Urinary bladder (tissue), 3 donors: ENCODE measurements at regions not wholly inside any gene's neighbourhood (a gene's known extent, or its start where the extent isn't known, plus 50 kb on each side); places are given as distances from the start of the nearest gene placed in this dataset.
"Not testable (repeated sequence)": the region's sequence is repeated elsewhere in the genome, so short reads cannot be mapped to it uniquely, and the experiment has no call there.

Experiments
- DNase-seq: peaks from one replicate; pipeline ENCODE4 v3.0.0-alpha.2; 2015; ENCODE audit errors: extremely low spot score
- H3K27ac ChIP-seq: one replicate; pipeline ENCODE4 v1.5.1; 2013; ENCODE audit warnings: low read depth, mild to moderate bottlenecking, moderate library complexity
- H3K36me3 ChIP-seq: one replicate; pipeline ENCODE4 v1.6.1; 2013; ENCODE audit warnings: mild to moderate bottlenecking, moderate library complexity; ENCODE audit not compliant: insufficient read depth
- H3K4me1 ChIP-seq: one replicate; pipeline ENCODE4 v1.6.1; 2013; ENCODE audit warnings: mild to moderate bottlenecking, moderate library complexity; ENCODE audit not compliant: insufficient read depth
- H3K4me3 ChIP-seq: one replicate; pipeline ENCODE4 v1.5.1; 2013; ENCODE audit warnings: low read depth, low read length
- WGBS: extraction: QIAGEN DNeasy Blood & Tissue Kit; methylation state at CpG from one replicate; pipeline ENCODE4 v1.1.7; 2013; 5-methylcytosine and 5-hydroxymethylcytosine counted together
- donor health status: healthy with polysubstance abuse.
- donor health status: healthy.

GRCh38 chr9:71608021-71608420, 160.3 kb downstream of the CEMIP2 start:
- H3K4me1 ChIP-seq = no peaks in the 10 kb centered on the region
- 92% methylated on average over 4 of the region's 4 CpGs for WGBS
- H3K27ac ChIP-seq = no peak overlapping the region
- no peak for DNase-seq
- H3K4me3 ChIP-seq = no peak overlapping the region
- H3K36me3 ChIP-seq = no peaks in the 10 kb centered on the region

- DNase-seq = no peak
- 69% methylated on average over 5 of the region's 5 CpGs for WGBS
- no peaks in the 10 kb centered on the region for H3K4me1 ChIP-seq
Measured at GRCh38 chr9:71607461-71607881, 160.8 kb downstream of the CEMIP2 start.

GRCh38 chr9:71604197-71605063, 163.9 kb downstream of the CEMIP2 start:
- no peak overlapping the region for H3K4me3 ChIP-seq
- H3K36me3 ChIP-seq = no peaks in the 10 kb centered on the region
- H3K4me1 ChIP-seq = no peaks in the 10 kb centered on the region
- 65% methylated on average over 5 of the region's 5 CpGs for WGBS
- H3K27ac ChIP-seq = no peak overlapping the region
- peak; percentile 29 for DNase-seq

More at GRCh38 chr9:71607461-71607881, 160.8 kb downstream of the CEMIP2 start:
- Histone ChIP-seq H3K27ac (no peak overlapping the region), H3K36me3 (no peaks in the 10 kb centered on the region), H3K4me3 (no peak overlapping the region)

- Histone ChIP-seq H3K27ac (no peak overlapping the region), H3K4me3 (no peak overlapping the region), H3K36me3 (no peaks in the 10 kb centered on the region), H3K4me1 (no peaks in the 10 kb centered on the region)
- DNase-seq = no peak
Measured at GRCh38 chr9:71602652-71603051, 165.7 kb downstream of the CEMIP2 start.

GRCh38 chr9:71595762-71596161, 172.6 kb downstream of the CEMIP2 start:
- DNase-seq, H3K4me1 ChIP-seq, H3K27ac ChIP-seq, H3K4me3 ChIP-seq, H3K36me3 ChIP-seq: not testable (repeated sequence)
- 82% methylated on average over 12 of the region's 12 CpGs for WGBS

GRCh38 chr9:71594541-71594940, 173.8 kb downstream of the CEMIP2 start:
- 46% methylated on average over 3 of the region's 3 CpGs for WGBS
- Histone ChIP-seq H3K4me1 (no peaks in the 10 kb centered on the region), H3K27ac (no peak overlapping the region), H3K4me3 (no peak overlapping the region), H3K36me3 (no peaks in the 10 kb centered on the region)
- no peak for DNase-seq

GRCh38 chr9:71592400-71592799, 175.9 kb downstream of the CEMIP2 start:
- no peaks in the 10 kb centered on the region for H3K4me1 ChIP-seq
- H3K36me3 ChIP-seq = no peaks in the 10 kb centered on the region
- H3K27ac ChIP-seq = no peak overlapping the region
- 97% methylated on average over 2 of the region's 2 CpGs for WGBS
- H3K4me3 ChIP-seq = no peak overlapping the region
- DNase-seq = no peak

GRCh38 chr9:71590362-71590761, 178.0 kb downstream of the CEMIP2 start:
- H3K27ac ChIP-seq = no peak overlapping the region
- no peak for DNase-seq
- WGBS = 58% methylated on average over 3 of the region's 3 CpGs
- no peak overlapping the region for H3K4me3 ChIP-seq
- no peaks in the 10 kb centered on the region for H3K36me3 ChIP-seq
- H3K4me1 ChIP-seq = no peaks in the 10 kb centered on the region

- no peaks in the 10 kb centered on the region for H3K36me3 ChIP-seq
- no peak overlapping the region for H3K4me3 ChIP-seq
- H3K4me1 ChIP-seq = no peaks in the 10 kb centered on the region
- DNase-seq = no peak
- H3K27ac ChIP-seq = no peak overlapping the region
- 60% methylated on average over 6 of the region's 6 CpGs for WGBS
Measured at GRCh38 chr9:71589612-71590011, 178.7 kb downstream of the CEMIP2 start.

GRCh38 chr9:71587576-71588362, 180.5 kb downstream of the CEMIP2 start:
- no peaks in the 10 kb centered on the region for H3K36me3 ChIP-seq
- 93% methylated on average over 5 of the region's 5 CpGs for WGBS

GRCh38 chr9:71583792-71584191, 184.5 kb downstream of the CEMIP2 start:
- no peaks in the 10 kb centered on the region for H3K36me3 ChIP-seq
- H3K27ac ChIP-seq = no peak overlapping the region
- H3K4me1 ChIP-seq = no peaks in the 10 kb centered on the region
- 42% methylated on average over 1 of the region's 1 CpG for WGBS
- no peak for DNase-seq
- no peak overlapping the region for H3K4me3 ChIP-seq

More at GRCh38 chr9:71587576-71588362, 180.5 kb downstream of the CEMIP2 start:
- H3K27ac ChIP-seq = no peak overlapping the region
- no peak overlapping the region for H3K4me3 ChIP-seq
- no peaks in the 10 kb centered on the region for H3K4me1 ChIP-seq
- no peak for DNase-seq

- H3K4me3 ChIP-seq = no peak overlapping the region
- H3K27ac ChIP-seq = no peak overlapping the region
- H3K4me1 ChIP-seq = no peaks in the 10 kb centered on the region
- DNase-seq = no peak
- no peaks in the 10 kb centered on the region for H3K36me3 ChIP-seq
- 72% methylated on average over 2 of the region's 2 CpGs for WGBS
Measured at GRCh38 chr9:71582347-71582746, 186.0 kb downstream of the CEMIP2 start.

GRCh38 chr9:71581101-71581500, 187.2 kb downstream of the CEMIP2 start:
- Histone ChIP-seq H3K4me1 (no peaks in the 10 kb centered on the region), H3K36me3 (no peaks in the 10 kb centered on the region), H3K4me3 (no peak overlapping the region), H3K27ac (no peak overlapping the region)
- WGBS = 83% methylated on average over 2 of the region's 2 CpGs
- DNase-seq = no peak

- Histone ChIP-seq H3K4me1 (no peaks in the 10 kb centered on the region), H3K36me3 (no peaks in the 10 kb centered on the region), H3K27ac (no peak overlapping the region), H3K4me3 (no peak overlapping the region)
- no peak for DNase-seq
- 82% methylated on average over 4 of the region's 4 CpGs for WGBS
Measured at GRCh38 chr9:71571186-71571585, 197.1 kb downstream of the CEMIP2 start.
